Right atrium auricular region (tissue), 2 donors: ENCODE measurements at regions not wholly inside any gene's neighbourhood (a gene's known extent, or its start where the extent isn't known, plus 50 kb on each side); places are given as distances from the start of the nearest gene placed in this dataset.

Experiments used
- DNase-seq: peaks from one replicate; pipeline ENCODE4 v3.0.0-alpha.2; 2019; ENCODE audit warnings: low spot score
- H3K27ac ChIP-seq, 2 donors: fragments of 200-600 bp; sonication (generic); 1 replicate in 1 of 2; 2 replicates in 1 of 2; pipeline ENCODE4 v1.5.1; 2016 to 2019
- H3K27me3 ChIP-seq, 2 donors: fragments of 200-600 bp; sonication (generic); one replicate each; pipeline versions ENCODE4 v1.5.1 to v1.6.0; 2017 to 2019
- H3K36me3 ChIP-seq: fragments of 200-600 bp; sonication (generic); one replicate; pipeline ENCODE4 v1.5.1; 2016
- H3K4me1 ChIP-seq, 2 donors: fragments of 200-600 bp; sonication (generic); one replicate each; pipeline versions ENCODE4 v1.5.1 to v1.6.0; 2017 to 2019
- H3K4me3 ChIP-seq, 2 donors: fragments of 200-600 bp; sonication (generic); 1 replicate in 1 of 2; 2 replicates in 1 of 2; pipeline ENCODE4 v1.5.1; 2017 to 2019; ENCODE audit warnings: mild to moderate bottlenecking in 1 of 2, moderate library complexity in 1 of 2
- H3K9me3 ChIP-seq, 2 donors: fragments of 200-600 bp; sonication (generic); one replicate each; pipeline ENCODE4 v1.5.1; 2019
- TF ChIP-seq, protein P1 (sequence below), 2 donors: fragments of 200-600 bp; sonication (generic); IDR thresholded peaks; one replicate each; pipeline ENCODE4 v1.5.1; 2019; ENCODE audit warnings: antibody characterized with exemption in 2 of 2

DNA sequence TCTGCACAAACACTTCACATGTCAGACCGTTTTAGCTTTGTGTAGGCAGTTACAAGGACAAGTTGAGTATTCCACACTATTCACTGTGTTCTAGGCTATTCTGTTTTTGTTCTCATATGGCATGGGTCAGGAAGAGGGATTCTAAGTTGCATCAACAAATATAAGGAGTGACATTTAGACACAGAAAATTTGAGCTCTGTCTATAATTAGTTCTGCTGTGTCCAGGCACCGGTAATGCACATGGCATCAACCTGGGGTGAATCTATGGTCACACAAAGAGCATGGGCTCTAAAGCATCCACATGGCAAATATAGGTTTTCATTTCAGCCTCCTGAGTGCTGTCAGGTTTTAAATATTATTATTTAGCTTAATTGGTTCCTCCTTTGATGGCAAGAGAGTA, 130.4 kb upstream of the PMFBP1 start:
- H3K9me3 ChIP-seq: peaks cover 0 to 6% of the 10 kb centered on the region in 2 donors
- no peaks in the 10 kb centered on the region for H3K36me3 ChIP-seq
- no peak overlapping the region for H3K4me3 ChIP-seq
- DNase-seq: no peak
- no peaks in the 10 kb centered on the region for H3K4me1 ChIP-seq
- H3K27me3 ChIP-seq: no peaks in the 10 kb centered on the region
- TF ChIP-seq, protein P1, sequence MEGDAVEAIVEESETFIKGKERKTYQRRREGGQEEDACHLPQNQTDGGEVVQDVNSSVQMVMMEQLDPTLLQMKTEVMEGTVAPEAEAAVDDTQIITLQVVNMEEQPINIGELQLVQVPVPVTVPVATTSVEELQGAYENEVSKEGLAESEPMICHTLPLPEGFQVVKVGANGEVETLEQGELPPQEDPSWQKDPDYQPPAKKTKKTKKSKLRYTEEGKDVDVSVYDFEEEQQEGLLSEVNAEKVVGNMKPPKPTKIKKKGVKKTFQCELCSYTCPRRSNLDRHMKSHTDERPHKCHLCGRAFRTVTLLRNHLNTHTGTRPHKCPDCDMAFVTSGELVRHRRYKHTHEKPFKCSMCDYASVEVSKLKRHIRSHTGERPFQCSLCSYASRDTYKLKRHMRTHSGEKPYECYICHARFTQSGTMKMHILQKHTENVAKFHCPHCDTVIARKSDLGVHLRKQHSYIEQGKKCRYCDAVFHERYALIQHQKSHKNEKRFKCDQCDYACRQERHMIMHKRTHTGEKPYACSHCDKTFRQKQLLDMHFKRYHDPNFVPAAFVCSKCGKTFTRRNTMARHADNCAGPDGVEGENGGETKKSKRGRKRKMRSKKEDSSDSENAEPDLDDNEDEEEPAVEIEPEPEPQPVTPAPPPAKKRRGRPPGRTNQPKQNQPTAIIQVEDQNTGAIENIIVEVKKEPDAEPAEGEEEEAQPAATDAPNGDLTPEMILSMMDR (IDR thresholded peaks at IDR 0.05): no peak
- H3K27ac ChIP-seq: no peak overlapping the region

DNA sequence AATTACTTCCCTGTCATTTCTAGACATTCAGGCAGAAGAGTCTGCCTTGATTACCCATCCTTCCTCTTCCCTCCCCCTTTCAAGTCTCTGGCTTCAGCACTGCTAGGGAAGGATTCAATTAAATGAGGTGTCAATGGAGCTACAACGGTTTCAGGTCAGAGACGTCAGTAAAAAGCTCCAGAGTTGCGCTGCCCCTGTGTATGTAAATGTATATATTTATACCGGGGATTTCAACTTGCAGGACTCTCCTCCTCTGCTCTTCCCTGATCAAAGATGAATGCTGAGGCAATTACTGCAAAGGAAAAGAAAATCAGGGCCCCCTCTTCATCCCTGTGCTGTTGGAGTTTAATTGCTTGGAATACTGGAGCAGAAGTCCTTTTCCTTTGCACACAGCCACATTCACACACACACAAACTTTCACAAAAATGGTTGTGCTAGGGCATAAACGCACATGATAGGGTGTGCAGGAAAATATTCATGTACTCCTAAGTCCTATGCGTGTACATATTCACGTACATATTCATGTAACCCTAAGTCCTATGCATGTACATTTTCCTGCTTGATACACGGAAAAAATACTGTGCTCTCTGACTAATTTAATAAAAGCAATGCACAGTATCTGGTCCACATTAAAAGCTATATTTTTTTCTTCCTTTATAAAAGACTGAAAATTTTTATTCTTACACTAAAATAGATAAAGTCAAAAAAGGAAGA, 129.7 kb upstream of the PMFBP1 start:
- Histone ChIP-seq H3K9me3 (peaks cover 0 to 6% of the 10 kb centered on the region in 2 donors), H3K4me3 (no peak overlapping the region), H3K27me3 (no peaks in the 10 kb centered on the region), H3K36me3 (no peaks in the 10 kb centered on the region), H3K4me1 (no peaks in the 10 kb centered on the region), H3K27ac (no peak overlapping the region)
- DNase-seq: no peak
- TF ChIP-seq, protein P1 (IDR thresholded peaks at IDR 0.05): no peak

DNA sequence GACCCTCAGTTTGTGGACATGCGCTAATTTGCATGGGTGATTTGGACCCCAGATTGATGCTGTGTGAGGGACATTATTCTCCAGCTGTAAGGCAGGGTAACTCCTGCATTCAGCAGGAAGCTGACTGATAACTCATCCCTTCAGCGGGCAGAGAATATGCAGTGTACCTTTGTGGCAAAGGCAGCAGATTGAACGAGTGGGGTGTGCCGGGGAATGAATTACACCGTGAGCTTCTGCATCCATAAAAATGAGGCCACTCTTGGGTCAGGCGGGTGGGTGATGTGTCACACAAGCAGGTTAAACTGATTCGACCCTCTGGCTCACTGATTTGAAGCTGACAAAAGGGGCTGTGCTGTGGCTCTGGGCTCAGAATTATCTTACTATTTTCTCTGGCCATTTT, 128.9 kb upstream of the PMFBP1 start:
- H3K4me3 ChIP-seq: no peak overlapping the region
- no peaks in the 10 kb centered on the region for H3K36me3 ChIP-seq
- no peaks in the 10 kb centered on the region for H3K27me3 ChIP-seq
- DNase-seq: no peak
- no peaks in the 10 kb centered on the region for H3K4me1 ChIP-seq
- H3K9me3 ChIP-seq: peaks cover 0 to 6% of the 10 kb centered on the region in 2 donors
- H3K27ac ChIP-seq: no peak overlapping the region
- TF ChIP-seq, protein P1 (IDR thresholded peaks at IDR 0.05): no peak

DNA sequence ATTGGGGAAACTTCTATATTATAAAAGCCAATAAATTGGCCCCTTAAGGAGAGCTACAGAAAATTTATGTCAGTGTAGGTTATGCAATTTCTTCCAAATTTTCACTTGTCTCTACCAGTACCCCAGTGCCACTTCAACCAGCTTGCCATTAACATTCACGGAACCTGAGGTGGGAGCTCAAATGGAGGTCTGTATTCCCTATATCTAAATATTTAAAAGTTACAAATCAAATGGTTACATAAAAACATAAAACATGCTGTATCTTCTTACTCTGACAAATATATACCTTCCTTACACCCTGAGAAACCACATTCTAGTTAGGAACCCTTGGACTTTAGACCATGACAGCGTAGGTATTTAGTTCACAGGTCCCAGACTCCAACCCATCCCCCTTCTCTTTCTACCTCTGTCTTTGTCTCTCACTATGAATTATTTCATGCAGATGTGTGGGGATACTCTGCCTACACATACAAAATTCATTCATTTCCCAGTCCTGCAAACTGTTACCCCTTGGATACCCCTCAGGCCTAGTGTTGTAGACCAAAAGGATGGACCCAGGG, 127.8 kb upstream of the PMFBP1 start:
- Histone ChIP-seq H3K27me3 (no peaks in the 10 kb centered on the region), H3K4me1 (no peaks in the 10 kb centered on the region), H3K27ac (no peak overlapping the region), H3K4me3 (no peak overlapping the region), H3K36me3 (no peaks in the 10 kb centered on the region), H3K9me3 (no peaks in the 10 kb centered on the region)
- no peak for DNase-seq
- TF ChIP-seq, protein P1 (IDR thresholded peaks at IDR 0.05): no peak

DNA sequence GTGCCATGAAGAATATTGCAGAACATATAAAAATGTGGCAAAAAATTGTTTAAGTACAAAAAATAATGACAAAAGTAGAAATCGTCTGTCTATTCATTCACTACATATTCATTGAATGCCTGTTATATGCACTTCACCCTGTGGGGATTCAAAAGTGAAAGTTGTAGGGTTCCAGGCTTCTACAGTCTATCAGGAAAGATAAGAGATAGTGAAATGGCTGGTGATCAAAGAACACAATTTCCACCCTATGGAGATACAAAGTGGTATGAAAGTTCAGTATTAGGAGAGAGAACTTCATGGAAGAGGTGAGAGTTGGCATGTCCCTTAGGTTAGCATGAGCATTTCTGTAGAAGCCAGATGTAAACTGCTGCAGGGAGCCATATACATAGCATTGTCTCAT, 127.0 kb upstream of the PMFBP1 start:
- H3K27ac ChIP-seq: no peak overlapping the region
- H3K4me3 ChIP-seq: no peak overlapping the region
- DNase-seq: no peak
- H3K36me3 ChIP-seq: no peaks in the 10 kb centered on the region
- H3K4me1 ChIP-seq: no peaks in the 10 kb centered on the region
- no peaks in the 10 kb centered on the region for H3K9me3 ChIP-seq
- TF ChIP-seq, protein P1 (IDR thresholded peaks at IDR 0.05): no peak
- no peaks in the 10 kb centered on the region for H3K27me3 ChIP-seq

DNA sequence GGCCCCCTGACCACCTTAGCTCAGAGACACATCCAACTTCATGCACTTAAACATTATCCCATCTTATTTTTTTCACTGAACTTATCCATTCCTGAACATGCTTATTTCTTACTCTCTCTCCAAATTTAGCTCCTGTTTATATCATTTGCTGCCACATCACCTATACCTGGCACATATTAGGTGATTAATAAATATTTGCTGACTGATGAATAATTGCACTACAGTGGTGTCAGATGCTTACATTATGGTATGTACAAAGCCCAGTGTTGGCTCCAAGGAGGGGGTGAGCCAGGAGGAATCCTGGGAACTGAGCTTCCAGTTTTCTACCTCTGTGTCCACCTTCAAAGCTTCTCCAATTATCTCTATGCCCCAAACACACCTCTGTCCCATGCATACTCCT, 124.0 kb upstream of the PMFBP1 start:
- Histone ChIP-seq H3K36me3 (no peaks in the 10 kb centered on the region), H3K4me1 (no peaks in the 10 kb centered on the region), H3K27me3 (no peaks in the 10 kb centered on the region), H3K9me3 (no peaks in the 10 kb centered on the region), H3K4me3 (no peak overlapping the region), H3K27ac (no peak overlapping the region)
- DNase-seq: no peak
- TF ChIP-seq, protein P1 (IDR thresholded peaks at IDR 0.05): no peak
